Ovary (tissue), 7 donors: ENCODE measurements at regions not wholly inside any gene's neighbourhood (a gene's known extent, or its start where the extent isn't known, plus 50 kb on each side); places are given as distances from the start of the nearest gene placed in this dataset.

Source experiments
- DNase-seq, 5 donors: peaks; one replicate each; pipeline ENCODE4 v3.0.0-alpha.2; 2019 to 2020
- H3K27ac ChIP-seq, 2 donors: fragments of 200-600 bp; one replicate each; pipeline versions ENCODE4 v1.5.1 to v1.8.0; 2019 to 2022
- H3K27me3 ChIP-seq: fragments of 200-600 bp; one replicate; pipeline ENCODE4 v1.8.0; 2022
- H3K36me3 ChIP-seq: fragments of 200-600 bp; sonication (generic); one replicate; pipeline ENCODE4 v1.5.1; 2019
- H3K4me1 ChIP-seq: one replicate; pipeline ENCODE4 v1.8.1; 2013; ENCODE audit warnings: mild to moderate bottlenecking, moderate library complexity; ENCODE audit not compliant: insufficient read depth
- H3K4me3 ChIP-seq: fragments of 200-600 bp; sonication (generic); one replicate; pipeline ENCODE4 v1.5.1; 2017
- H3K9me3 ChIP-seq, 2 donors: fragments of 200-600 bp in 1 of 2; sonication (generic) in 1 of 2; one replicate each; pipeline versions ENCODE4 v1.5.1 to v1.8.1; 2013 to 2019; ENCODE audit warnings: mild to moderate bottlenecking in 1 of 2, moderate library complexity in 1 of 2
- EP300 ChIP-seq: sonication (generic); formaldehyde crosslinking; IDR thresholded peaks from one replicate; pipeline ENCODE4 v1.6.1; 2017; ENCODE audit warnings: antibody characterized with exemption
- POLR2A ChIP-seq: fragments of 450-650 bp; IDR thresholded peaks from one replicate; pipeline ENCODE4 v1.6.1; 2017; ENCODE audit warnings: antibody characterized with exemption, mild to moderate bottlenecking, moderate library complexity
- WGBS, 3 donors: extraction: QIAGEN DNeasy Blood & Tissue Kit in 1 of 3; methylation state at CpG; one replicate each; pipeline versions ENCODE4 v1.1.5 to v1.1.7; 2013 to 2017; 5-methylcytosine and 5-hydroxymethylcytosine counted together
- intact Hi-C, 4 donors: fragments of 100-400 bp; cut with DNase I; formaldehyde crosslinking; loops; one replicate each; pipeline versions ENCODE4 v1.11.0 to v1.15.1; 2022 to 2023
- TF ChIP-seq, protein P1 (sequence below), 3 donors: fragments of 450-650 bp in 2 of 3; fragments of 200-600 bp in 1 of 3; IDR thresholded peaks; one replicate each; pipeline versions ENCODE4 v1.5.1 to v1.8.0; 2016 to 2022; ENCODE audit warnings: antibody characterized with exemption in 3 of 3, mild to moderate bottlenecking in 1 of 3
- donor health status: DM: no; HTN: no; CAD: no; lungs with moderate emphysema.
- donor health status: DM: no; HTN: no; CAD: no.
- donor health status: Bipolar disorder and iron deficiency.
- donor health status: DM: no; HTN: no; CAD: no.
- donor health status: DM: yes; HTN: yes; CAD: no.

DNA sequence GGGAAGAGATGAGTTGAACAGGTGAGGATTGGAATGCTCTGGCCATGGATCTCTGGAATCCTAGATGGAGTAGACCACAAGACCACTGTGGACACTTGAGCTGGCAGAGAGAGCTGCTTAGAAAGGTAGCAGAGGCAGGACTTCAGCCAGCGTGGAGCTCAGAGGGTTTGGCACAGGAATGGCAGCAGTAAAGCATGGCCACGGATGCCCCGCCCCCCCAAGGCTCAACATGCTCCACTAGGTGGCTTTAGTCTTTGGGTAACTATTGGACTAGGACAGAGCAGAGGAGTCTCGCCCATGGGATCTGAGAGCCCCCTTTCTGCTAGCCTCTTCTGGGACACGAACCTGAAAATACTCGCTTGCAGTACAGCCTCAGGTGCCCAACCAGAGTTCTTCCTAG lies 150.1 kb upstream of the NEIL3 start:
- WGBS, 3 donors: 75 to 88% (median 76%) methylated on average over 5 to 6 of the region's 6 CpGs

DNA sequence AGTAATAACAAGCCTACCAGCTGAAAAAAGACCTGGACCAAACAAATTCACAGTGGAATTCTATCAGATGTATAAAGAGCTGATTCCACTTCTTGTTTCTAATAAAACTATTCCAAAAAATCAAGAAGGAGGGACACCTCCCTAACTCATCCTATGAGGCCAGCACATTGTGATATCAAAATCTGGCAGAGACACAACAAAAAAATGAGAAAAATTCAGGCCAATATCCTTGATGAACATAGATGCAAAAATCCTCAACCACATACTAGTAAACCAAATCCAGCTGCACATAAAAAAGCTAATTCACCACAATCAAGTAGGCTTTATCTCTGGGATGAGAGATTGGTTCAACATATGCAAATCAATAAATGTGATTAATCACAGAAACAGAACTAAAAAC lies 147.9 kb upstream of the NEIL3 start:
- DNase-seq: no peak
- no peaks in the 10 kb centered on the region for H3K9me3 ChIP-seq
- no peak overlapping the region for H3K4me3 ChIP-seq
- H3K27ac ChIP-seq: no peak overlapping the region
- H3K36me3 ChIP-seq: no peaks in the 10 kb centered on the region
- intact Hi-C loops: no loop called here
- no peaks in the 10 kb centered on the region for H3K27me3 ChIP-seq
- no peaks in the 10 kb centered on the region for H3K4me1 ChIP-seq
- TF ChIP-seq POLR2A: no peak
- no peak for TF ChIP-seq EP300
- TF ChIP-seq, protein P1, sequence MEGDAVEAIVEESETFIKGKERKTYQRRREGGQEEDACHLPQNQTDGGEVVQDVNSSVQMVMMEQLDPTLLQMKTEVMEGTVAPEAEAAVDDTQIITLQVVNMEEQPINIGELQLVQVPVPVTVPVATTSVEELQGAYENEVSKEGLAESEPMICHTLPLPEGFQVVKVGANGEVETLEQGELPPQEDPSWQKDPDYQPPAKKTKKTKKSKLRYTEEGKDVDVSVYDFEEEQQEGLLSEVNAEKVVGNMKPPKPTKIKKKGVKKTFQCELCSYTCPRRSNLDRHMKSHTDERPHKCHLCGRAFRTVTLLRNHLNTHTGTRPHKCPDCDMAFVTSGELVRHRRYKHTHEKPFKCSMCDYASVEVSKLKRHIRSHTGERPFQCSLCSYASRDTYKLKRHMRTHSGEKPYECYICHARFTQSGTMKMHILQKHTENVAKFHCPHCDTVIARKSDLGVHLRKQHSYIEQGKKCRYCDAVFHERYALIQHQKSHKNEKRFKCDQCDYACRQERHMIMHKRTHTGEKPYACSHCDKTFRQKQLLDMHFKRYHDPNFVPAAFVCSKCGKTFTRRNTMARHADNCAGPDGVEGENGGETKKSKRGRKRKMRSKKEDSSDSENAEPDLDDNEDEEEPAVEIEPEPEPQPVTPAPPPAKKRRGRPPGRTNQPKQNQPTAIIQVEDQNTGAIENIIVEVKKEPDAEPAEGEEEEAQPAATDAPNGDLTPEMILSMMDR (IDR thresholded peaks at IDR 0.05): no peak

More for the DNA sequence above, 150.1 kb upstream of the NEIL3 start:
- H3K27me3 ChIP-seq: no peaks in the 10 kb centered on the region
- H3K4me3 ChIP-seq: no peak overlapping the region
- intact Hi-C loops: no loop called here
- DNase-seq: no peak
- no peaks in the 10 kb centered on the region for H3K9me3 ChIP-seq
- TF ChIP-seq POLR2A (no peak), EP300 (no peak)
- TF ChIP-seq, protein P1 (IDR thresholded peaks at IDR 0.05): no peak
- H3K27ac ChIP-seq: no peak overlapping the region
- no peaks in the 10 kb centered on the region for H3K36me3 ChIP-seq
- H3K4me1 ChIP-seq: no peaks in the 10 kb centered on the region

DNA sequence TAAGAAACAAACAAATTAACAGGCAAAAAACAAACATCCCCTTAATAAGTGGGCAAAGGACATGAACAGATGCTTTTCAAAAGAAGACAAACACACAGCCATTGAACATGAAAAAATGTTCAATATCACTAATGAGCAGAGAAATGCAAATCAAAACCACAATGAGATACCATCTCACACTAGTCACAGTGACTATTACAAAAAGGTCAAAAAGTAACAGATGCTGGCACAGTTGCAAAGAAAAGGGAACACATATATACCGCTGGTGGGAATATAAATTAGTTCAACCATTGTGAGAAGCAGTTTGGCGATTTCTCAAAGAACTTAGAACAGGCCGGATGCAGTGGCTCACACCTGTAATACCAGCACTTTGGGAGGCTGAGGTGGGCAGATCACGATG lies 146.1 kb upstream of the NEIL3 start:
- 87 to 94% (median 93%) methylated on average over 4 of the region's 4 CpGs for WGBS, 3 donors
- H3K9me3 ChIP-seq: no peaks in the 10 kb centered on the region
- intact Hi-C loops: no loop called here
- no peak for DNase-seq
- H3K36me3 ChIP-seq: no peaks in the 10 kb centered on the region
- no peak overlapping the region for H3K27ac ChIP-seq
- TF ChIP-seq EP300: no peak
- TF ChIP-seq, protein P1 (IDR thresholded peaks at IDR 0.05): no peak
- no peak for TF ChIP-seq POLR2A
- H3K4me3 ChIP-seq: no peak overlapping the region
- no peaks in the 10 kb centered on the region for H3K4me1 ChIP-seq
- H3K27me3 ChIP-seq: no peaks in the 10 kb centered on the region

DNA sequence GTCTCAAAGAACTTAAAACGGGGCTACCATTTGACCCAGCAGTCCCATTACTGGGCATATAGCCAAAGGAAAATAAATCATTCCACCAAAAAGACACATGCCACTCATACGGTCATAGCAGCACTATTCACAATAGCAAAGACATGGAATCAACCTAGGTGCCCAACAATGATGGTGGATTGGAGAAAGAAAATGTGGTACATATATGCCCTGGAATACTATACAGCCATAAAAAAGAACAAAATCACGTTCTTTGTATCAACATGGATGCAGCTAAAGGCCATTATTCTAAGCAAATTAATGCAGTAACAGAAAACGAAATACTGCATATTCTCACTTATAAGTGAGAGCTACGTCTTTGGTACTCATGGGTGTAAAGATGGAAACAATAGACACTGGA lies 138.1 kb upstream of the NEIL3 start:
- H3K4me1 ChIP-seq: no peaks in the 10 kb centered on the region
- intact Hi-C loops: no loop called here
- no peaks in the 10 kb centered on the region for H3K9me3 ChIP-seq
- no peak overlapping the region for H3K4me3 ChIP-seq
- DNase-seq: no peak
- no peaks in the 10 kb centered on the region for H3K36me3 ChIP-seq
- 84 to 88% (median 84%) methylated on average over 5 of the region's 5 CpGs for WGBS, 3 donors
- H3K27ac ChIP-seq: no peak overlapping the region
- H3K27me3 ChIP-seq: no peaks in the 10 kb centered on the region
- TF ChIP-seq, protein P1 (IDR thresholded peaks at IDR 0.05): no peak
- TF ChIP-seq POLR2A (no peak), EP300 (no peak)

DNA sequence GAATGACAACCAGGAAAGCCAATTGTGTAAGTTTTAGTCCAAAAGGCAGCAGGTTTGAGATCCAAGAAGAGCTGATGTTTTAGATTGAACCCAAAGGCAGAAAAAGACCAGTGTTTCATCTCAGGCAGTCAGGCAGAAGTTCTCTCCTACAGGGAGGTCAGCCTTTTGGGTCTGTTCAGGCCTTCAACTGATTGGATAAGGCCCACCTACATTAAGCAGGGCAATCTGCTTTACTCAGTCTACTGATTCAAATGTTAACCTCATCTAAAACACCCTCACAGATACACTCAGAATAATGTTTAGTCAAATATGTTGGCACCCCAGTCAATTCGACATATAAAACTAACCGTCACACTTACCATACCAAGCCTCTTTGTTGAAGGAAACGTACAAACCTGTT lies 134.2 kb upstream of the NEIL3 start:
- 96 to 97% (median 96%) methylated on average over 3 of the region's 3 CpGs for WGBS, 3 donors
- Histone ChIP-seq H3K36me3 (no peaks in the 10 kb centered on the region), H3K4me1 (no peaks in the 10 kb centered on the region), H3K9me3 (no peaks in the 10 kb centered on the region), H3K27me3 (no peaks in the 10 kb centered on the region), H3K4me3 (no peak overlapping the region), H3K27ac (no peak overlapping the region)
- TF ChIP-seq POLR2A (no peak), EP300 (no peak)
- TF ChIP-seq, protein P1 (IDR thresholded peaks at IDR 0.05): no peak
- DNase-seq: no peak
- intact Hi-C loops: no loop called here
